ENCODE measurements at regions not wholly inside any gene's neighbourhood (a gene's known extent, or its start where the extent isn't known, plus 50 kb on each side); places are given as distances from the start of the nearest gene placed in this dataset.

- POLR2A ChIA-PET = no interaction called here
- CTCF ChIA-PET = no interaction called here
- no peak overlapping the region for H3K9ac ChIP-seq (replicated peaks; ENCODE audit: extremely low read depth, insufficient read depth, low read length)
- H3K27ac ChIP-seq (ENCODE audit: insufficient read depth, low read depth, low read length) = no peak overlapping the region
- H4K20me1 ChIP-seq (replicated peaks; ENCODE audit: control insufficient read depth, extremely low read depth, insufficient read depth, low read length) = no peaks in the 10 kb centered on the region
- H3K9me3 ChIP-seq (replicated peaks; ENCODE audit: control insufficient read depth, insufficient read depth, low read length) = no peaks in the 10 kb centered on the region
- no peaks in the 10 kb centered on the region for H3K36me3 ChIP-seq (ENCODE audit: control insufficient read depth in 2 of 2, extremely low read depth in 1 of 2, insufficient read depth in 2 of 2, low read length in 2 of 2)
- H3K9me1 ChIP-seq (replicated peaks; ENCODE audit: control insufficient read depth, extremely low read depth, insufficient read depth, low read length) = no peaks in the 10 kb centered on the region
- intact Hi-C loops (cut with micrococcal nuclease) = no loop called here
- TF ChIP-seq EZH2 (IDR thresholded peaks at IDR 0.05; ENCODE audit: borderline replicate concordance, low read depth, low read length, severe bottlenecking) (no peak), JUN (IDR thresholded peaks at IDR 0.05; ENCODE audit: borderline replicate concordance, insufficient read depth, insufficient read length, low read depth) (no peak), POLR2A (IDR thresholded peaks at IDR 0.05; ENCODE audit: low read depth, low read length) (no peak), MYC (IDR thresholded peaks at IDR 0.05; ENCODE audit: low read depth, low read length) (no peak), GATA2 (IDR thresholded peaks at IDR 0.05; ENCODE audit: insufficient read depth, insufficient read length, low read depth, low read length) (no peak), POLR2AphosphoS5 (IDR thresholded peaks at IDR 0.05; ENCODE audit: insufficient read depth, low read depth, low read length) (no peak), MAX (IDR thresholded peaks at IDR 0.05; ENCODE audit: insufficient read depth, insufficient read length) (no peak), FOS (IDR thresholded peaks at IDR 0.05; ENCODE audit: borderline replicate concordance, insufficient read depth, low read length) (no peak), CTCF (IDR thresholded peaks at IDR 0.05; ENCODE audit: extremely low read depth in 1 of 2, insufficient read depth in 1 of 2, low read depth in 1 of 2, low read length in 2 of 2) (no peak)
- H2AFZ ChIP-seq (ENCODE audit: low read depth, low read length) = no peak overlapping the region
- H3K79me2 ChIP-seq (ENCODE audit: control insufficient read depth, insufficient read depth, low read length) = no peaks in the 10 kb centered on the region
- FAIRE-seq (no peak), DNase-seq (ENCODE audit: low read depth, low spot score) (no peak)
- H3K4me3 ChIP-seq (replicated peaks in 1 of 3; ENCODE audit: insufficient read depth in 1 of 3, low read depth in 1 of 3, low read length in 3 of 3) = no peak overlapping the region
- H3K4me2 ChIP-seq (ENCODE audit: insufficient read depth, low read length) = no peak overlapping the region
- H3K4me1 ChIP-seq (ENCODE audit: control insufficient read depth, extremely low read depth, insufficient read depth, low read length) = no peaks in the 10 kb centered on the region
- dilution Hi-C loops (cut with MboI; ENCODE audit: extremely low pct_ligation_motif_present, low sequenced_read_pairs) = no loop called here
- no peaks in the 10 kb centered on the region for H3K27me3 ChIP-seq (ENCODE audit: control insufficient read depth in 2 of 2, insufficient read depth in 2 of 2, low read length in 2 of 2)
- BruUV-seq (replicated peaks) = no TSS peak
Measured at GRCh38 chr1:34610063-34610462, 144.8 kb upstream of the GJB5 start.

All from endothelial cell of umbilical vein (primary cell).